ENCODE measurements at regions not wholly inside any gene's neighbourhood (a gene's known extent, or its start where the extent isn't known, plus 50 kb on each side); places are given as distances from the start of the nearest gene placed in this dataset.

DNA sequence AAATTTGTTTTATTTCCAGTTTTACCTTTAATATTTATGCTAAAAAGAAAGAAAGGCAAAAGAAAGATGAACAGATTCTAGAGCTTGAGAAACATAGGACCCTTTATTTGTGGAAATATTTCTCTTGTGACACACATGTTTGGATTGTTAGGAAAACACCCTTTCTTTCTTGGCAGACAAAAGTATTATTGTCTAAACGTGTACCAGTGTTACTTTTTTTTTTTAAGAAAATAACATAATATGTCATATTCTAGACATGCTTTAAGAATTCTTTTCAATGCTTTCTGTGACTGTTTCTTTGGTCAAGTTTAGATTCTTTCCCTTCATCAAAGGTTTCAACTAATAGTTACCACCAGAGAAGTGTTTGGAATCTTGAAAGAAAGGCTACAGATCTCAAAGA is 183.4 kb upstream of the CNR1 start:
- TF ChIP-seq, protein P1, sequence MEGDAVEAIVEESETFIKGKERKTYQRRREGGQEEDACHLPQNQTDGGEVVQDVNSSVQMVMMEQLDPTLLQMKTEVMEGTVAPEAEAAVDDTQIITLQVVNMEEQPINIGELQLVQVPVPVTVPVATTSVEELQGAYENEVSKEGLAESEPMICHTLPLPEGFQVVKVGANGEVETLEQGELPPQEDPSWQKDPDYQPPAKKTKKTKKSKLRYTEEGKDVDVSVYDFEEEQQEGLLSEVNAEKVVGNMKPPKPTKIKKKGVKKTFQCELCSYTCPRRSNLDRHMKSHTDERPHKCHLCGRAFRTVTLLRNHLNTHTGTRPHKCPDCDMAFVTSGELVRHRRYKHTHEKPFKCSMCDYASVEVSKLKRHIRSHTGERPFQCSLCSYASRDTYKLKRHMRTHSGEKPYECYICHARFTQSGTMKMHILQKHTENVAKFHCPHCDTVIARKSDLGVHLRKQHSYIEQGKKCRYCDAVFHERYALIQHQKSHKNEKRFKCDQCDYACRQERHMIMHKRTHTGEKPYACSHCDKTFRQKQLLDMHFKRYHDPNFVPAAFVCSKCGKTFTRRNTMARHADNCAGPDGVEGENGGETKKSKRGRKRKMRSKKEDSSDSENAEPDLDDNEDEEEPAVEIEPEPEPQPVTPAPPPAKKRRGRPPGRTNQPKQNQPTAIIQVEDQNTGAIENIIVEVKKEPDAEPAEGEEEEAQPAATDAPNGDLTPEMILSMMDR (IDR thresholded peaks at IDR 0.05) = no peak
- TF ChIP-seq EZH2 (IDR thresholded peaks at IDR 0.05; ENCODE audit: borderline replicate concordance, insufficient read depth, low read depth, low read length, poor library complexity, severe bottlenecking) = no peak

Measured in B cell (primary cell).